A673 (cell line): ENCODE measurements at regions not wholly inside any gene's neighbourhood (a gene's known extent, or its start where the extent isn't known, plus 50 kb on each side); places are given as distances from the start of the nearest gene placed in this dataset.

ENCODE experiments used
- EZH2 ChIP-seq: fragments of 200-600 bp; sonication (generic); IDR thresholded peaks from 2 replicates; pipeline ENCODE4 v1.6.1; 2017; ENCODE audit warnings: borderline replicate concordance, low read depth, mild to moderate bottlenecking, mixed read lengths, antibody characterized with exemption, low read length; ENCODE audit not compliant: poor library complexity, severe bottlenecking
- TF ChIP-seq, protein P1 (sequence below): fragments of 300-800, 200-600 bp; sonication (generic); conservative IDR thresholded peaks from 2 replicates; pipeline ENCODE4 v1.5.1; 2017; ENCODE audit warnings: low read depth, mild to moderate bottlenecking, antibody characterized with exemption, low read length, moderate library complexity, mixed read lengths

DNA sequence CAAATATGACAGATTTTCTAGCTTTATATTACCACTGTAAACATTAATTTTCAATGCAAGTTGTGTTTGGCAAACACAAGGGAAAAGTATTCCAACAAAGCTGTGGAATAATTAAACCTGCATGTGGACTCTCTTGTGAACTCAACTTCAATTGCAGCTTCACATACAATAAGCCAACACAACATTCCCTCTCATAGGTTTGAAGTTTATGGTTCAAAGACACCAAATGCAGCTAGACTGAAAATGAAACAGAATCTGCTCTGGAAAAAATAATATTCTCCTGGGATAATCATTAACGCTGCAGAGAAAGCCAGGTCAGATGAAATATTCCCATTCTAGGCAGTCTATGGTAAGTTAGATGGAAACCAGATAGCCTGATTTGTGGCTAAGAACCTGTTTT, 105.8 kb upstream of the VIPR2 start:
- TF ChIP-seq, protein P1, sequence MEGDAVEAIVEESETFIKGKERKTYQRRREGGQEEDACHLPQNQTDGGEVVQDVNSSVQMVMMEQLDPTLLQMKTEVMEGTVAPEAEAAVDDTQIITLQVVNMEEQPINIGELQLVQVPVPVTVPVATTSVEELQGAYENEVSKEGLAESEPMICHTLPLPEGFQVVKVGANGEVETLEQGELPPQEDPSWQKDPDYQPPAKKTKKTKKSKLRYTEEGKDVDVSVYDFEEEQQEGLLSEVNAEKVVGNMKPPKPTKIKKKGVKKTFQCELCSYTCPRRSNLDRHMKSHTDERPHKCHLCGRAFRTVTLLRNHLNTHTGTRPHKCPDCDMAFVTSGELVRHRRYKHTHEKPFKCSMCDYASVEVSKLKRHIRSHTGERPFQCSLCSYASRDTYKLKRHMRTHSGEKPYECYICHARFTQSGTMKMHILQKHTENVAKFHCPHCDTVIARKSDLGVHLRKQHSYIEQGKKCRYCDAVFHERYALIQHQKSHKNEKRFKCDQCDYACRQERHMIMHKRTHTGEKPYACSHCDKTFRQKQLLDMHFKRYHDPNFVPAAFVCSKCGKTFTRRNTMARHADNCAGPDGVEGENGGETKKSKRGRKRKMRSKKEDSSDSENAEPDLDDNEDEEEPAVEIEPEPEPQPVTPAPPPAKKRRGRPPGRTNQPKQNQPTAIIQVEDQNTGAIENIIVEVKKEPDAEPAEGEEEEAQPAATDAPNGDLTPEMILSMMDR: no peak
- TF ChIP-seq EZH2: no peak
